Activated T-cell treated with anti-CD3 and anti-CD28 coated beads, Interleukin-2, amount 50 U/mL, for 48 hours (primary cell): ENCODE measurements at regions not wholly inside any gene's neighbourhood (a gene's known extent, or its start where the extent isn't known, plus 50 kb on each side); places are given as distances from the start of the nearest gene placed in this dataset.

Experiments
- DNase-seq, 2 experiments: peaks; one replicate each; pipeline ENCODE4 v3.0.0-alpha.2; 2020

- no peak for DNase-seq
Measured at GRCh38 chr11:8800520-8801110, 110.4 kb upstream of the AKIP1 start.

DNA sequence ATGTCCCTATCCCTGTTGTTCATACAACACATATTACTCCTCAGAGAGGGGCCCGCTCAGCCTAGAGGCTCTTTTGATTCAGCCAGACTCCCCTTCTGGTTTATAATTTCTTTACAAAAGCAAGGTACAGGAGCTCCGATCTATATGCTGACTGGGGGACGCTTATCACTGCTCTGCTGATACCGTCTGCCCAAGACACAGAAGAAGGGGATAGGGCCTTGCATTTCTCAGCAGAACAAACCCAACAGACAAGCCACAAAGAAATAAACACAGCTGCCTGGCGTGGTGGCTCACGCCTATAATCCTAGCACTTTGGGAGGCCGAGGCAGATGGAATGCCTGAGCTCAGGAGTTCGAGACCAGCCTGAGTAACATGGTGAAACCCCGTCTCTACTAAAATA lies 109.9 kb upstream of the AKIP1 start:
- no peak for DNase-seq

DNA sequence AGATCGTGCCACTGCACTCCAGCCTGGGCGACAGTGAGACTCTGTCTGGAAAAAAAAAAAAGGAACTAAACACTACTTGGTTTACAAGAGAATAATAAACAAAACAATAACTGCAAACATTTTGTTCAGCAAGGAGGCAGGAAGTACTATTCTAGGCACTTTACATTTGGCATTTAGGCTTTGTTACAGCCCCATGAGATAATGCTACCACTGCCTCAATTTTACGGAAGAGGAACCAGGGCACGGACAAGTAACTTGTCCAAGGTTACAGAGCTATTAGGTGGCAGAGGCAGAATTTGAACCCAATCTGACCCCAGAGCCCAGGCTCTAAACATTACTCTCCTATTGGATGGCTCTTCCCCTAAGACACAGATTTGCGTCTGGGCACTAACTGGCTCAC lies 108.7 kb upstream of the AKIP1 start:
- DNase-seq: no peak

DNA sequence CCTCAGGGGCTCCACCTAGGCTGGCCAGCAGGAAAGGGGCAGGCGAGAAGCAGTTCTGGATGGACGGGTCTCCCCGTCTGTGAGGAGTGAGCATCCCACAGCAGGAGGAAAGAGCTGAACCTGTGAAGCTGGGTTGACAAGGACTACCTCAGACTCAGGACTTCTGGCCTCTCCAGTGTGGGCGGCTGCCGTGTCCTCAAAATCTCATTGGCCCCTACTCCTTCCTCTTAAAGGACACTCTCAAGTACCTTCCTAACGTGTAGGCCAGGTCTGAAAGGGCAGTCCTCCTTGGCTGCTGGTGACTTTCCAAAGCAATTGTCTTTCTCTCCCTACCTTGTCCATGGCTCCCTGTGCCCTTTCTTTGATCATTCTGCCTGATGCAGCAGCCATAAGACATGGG lies 107.0 kb upstream of the AKIP1 start:
- DNase-seq: no peak

DNA sequence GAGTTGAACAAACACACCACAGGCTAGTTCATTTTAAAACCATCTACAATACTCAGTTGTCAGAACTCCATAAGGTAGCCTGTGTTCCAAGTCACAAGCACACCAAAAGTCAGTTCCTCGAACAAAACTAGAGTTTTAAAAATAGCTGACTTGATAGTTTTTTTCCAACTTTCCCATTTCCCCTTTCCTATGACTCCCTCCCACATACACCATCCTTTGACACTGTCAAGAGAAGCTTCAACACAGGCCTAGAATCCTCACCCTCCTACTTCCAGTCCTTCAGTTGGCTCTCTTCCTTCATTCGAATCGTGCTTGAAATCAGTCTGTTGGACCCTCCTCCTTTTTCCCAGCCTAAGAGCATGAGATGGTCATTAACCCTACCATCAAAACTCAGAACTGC lies 105.7 kb upstream of the AKIP1 start:
- no peak for DNase-seq

DNA sequence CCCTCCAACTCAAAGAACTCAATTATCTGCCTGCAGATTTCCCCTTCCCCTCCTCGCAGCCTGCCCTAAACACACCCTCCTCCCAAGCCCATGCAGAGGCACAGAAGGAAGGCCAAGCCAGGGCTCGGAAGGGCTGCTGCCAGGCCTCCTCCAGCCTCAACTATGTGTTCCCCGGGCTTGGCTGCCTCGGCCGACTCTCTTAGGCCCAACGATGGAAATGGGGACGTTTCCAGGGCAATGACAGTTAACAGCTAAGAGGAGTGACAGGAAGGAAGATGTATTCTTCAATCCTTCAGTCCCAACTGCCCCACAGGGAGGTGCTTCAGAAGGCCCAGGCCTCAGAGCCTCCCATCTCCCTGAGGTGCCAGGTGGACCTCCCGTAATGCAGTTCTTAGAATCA lies 104.0 kb upstream of the AKIP1 start:
- no peak for DNase-seq

DNA sequence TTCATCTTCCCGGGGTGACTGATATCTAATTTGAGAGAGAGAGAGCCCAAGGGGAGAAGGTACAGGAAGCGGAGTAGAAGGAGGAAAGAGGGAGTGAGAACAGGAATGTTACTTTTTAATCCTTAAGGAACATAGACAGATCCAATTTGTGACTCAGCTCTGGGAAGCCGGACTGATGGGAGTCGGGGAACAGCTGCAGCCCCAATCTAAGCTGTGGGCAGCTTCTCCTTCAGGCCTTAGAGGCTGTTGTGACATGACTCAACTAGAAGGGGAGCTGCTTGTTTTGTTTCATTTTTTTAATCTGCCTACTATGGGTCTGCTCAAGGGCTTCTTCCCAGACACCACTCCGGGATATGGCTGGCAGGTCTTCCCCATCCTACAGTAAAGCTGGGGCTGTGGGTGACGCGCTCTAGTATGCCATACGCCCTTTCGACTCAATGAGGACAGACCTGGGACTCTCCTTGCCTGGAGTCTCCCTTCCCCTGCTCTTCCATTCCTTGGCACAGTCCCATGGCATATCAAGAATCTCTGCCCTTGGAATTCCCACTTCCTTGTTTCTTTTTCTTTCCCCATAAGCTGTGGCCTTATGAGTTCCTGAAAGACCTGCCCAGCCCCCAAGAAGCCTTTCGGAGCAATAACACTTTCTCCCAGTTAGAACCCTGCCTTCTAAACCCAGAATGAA lies 103.3 kb upstream of the AKIP1 start:
- no peak for DNase-seq

GRCh38 chr11:8808226-8808585 lies 102.8 kb upstream of the AKIP1 start:
- no peak for DNase-seq

GRCh38 chr11:8809241-8809938 lies 101.6 kb upstream of the AKIP1 start:
- DNase-seq: no peak

DNA sequence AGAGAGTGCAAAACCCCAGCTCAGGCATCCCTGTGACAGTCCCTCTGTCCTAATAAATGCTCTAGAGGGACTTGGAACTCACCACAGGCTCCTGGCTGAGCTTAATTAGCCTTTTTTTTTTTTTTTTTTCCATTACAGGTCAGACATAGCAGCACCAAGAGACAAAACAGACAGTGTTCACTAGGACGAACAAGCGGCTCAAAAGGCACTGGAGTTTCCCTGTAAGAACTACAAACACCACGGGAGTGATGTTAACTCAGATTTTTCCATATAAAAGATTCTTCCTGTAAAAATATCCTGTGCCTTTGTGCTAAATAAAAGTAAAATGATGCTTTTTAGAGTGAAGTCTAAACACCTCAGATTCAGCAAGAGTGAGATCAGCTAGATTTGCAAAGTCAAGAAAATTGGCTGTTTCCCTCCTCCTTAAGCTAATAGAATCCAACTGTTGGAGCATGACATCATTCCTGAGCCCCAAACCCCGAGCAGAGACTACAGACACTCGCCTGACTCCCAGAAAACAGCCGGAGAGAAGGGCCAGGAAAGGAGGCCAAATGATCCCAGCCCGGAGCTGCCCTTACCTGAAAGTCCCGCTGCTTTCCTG lies 101.0 kb upstream of the AKIP1 start:
- no peak for DNase-seq

- peak in 1 of 2 experiments; percentile 22 for DNase-seq
Measured at GRCh38 chr11:8810540-8811301, 100.3 kb upstream of the AKIP1 start.

- DNase-seq: no peak
Measured at GRCh38 chr11:8811571-8811970, 99.4 kb upstream of the AKIP1 start.

- DNase-seq: no peak
Measured at GRCh38 chr11:8812438-8812837, 98.6 kb upstream of the AKIP1 start.

GRCh38 chr11:8813658-8814057 lies 97.3 kb upstream of the AKIP1 start:
- DNase-seq: peak; percentile 74 to 75

DNA sequence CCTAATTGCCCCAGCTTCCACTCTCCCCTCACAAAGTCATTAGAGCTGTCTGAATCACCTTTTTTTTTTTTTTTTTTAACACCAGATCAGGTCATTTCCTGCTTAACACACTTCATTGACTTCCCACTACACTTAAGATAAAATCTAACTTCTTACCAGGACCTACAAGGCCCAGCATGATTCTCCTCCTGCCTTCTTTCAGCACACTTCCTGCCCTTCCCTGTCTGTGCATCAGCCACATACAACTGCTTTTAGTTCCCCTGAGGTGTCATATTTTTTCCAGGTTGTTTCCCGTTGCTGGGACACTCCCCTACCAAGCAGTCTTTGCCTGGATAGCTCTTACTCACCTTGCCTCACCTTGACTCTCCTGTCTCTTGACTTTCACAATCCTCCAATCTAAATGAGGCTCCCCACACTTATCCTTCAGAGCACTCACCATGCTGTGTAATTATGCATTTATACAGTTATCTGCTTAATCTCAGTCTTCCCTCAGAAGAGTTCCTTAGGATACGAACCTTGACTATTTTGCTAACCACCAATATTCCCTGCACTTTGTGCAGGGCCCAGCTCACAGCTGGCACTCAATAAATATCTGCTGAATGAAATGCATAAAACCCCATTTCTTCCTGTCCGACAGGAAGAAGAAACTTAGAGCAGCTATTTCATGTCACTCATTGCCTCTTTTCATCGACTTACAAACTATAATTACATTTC lies 96.6 kb upstream of the AKIP1 start:
- no peak for DNase-seq

GRCh38 chr11:8814923-8815240 lies 96.1 kb upstream of the AKIP1 start:
- DNase-seq: no peak

DNA sequence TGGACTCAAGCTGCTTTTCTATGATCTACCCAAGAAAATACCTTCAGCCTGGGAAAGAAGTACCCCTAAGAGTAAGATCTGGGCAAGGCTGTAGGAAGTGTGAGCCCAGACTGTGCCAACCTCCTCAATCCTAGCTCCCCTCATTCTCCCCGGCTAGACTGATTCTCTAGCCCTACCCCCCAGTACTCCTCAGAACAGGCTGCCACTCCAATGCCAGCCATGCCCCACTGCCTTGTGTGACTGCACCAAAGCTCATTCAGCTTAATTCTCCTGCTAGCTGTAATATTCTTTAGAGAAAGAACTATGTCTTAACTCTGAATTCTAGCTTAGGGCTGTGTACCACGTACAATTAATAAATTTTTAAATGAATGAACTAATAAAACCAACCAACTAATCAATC lies 92.6 kb upstream of the AKIP1 start:
- DNase-seq: no peak

- DNase-seq: no peak
Measured at GRCh38 chr11:8820401-8820800, 90.6 kb upstream of the AKIP1 start.

GRCh38 chr11:8822469-8822868 lies 88.5 kb upstream of the AKIP1 start:
- no peak for DNase-seq

GRCh38 chr11:8823174-8823742 lies 87.7 kb upstream of the AKIP1 start:
- DNase-seq: no peak

DNA sequence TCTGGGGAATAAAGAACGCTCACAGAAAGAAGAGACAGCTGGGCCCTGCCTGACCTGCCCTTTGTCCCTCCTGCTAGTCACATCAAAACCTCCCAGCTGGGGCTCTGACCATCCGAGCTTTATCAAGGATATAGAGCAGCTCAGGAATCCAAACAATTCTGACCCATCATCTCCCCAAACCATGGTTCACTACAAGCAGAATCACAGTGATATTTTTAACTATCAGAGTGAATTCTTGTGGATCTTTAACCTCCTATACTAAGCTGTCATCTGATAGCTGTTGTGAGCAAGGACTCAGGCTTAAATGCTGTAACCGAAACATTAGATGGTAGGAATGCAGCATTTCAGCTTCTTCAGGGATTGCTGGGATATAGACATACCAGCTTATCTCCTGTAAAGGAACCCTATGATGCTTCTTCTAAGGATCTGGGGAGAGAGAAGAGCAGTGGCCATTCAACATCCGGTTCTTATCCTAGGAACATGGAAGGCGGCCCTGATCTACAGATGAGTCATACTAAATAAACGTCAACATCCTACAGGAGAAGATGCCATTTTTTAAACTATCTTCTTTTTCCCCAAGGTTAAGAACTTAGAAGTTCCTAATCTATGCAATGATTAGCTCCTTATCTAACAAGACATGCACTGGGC lies 84.7 kb upstream of the AKIP1 start:
- DNase-seq: no peak
